Hematopoietic multipotent progenitor cell treated with erythropoietin and hydrocortisone succinate and interleukin-3 and kit ligand, for 6 days (in vitro differentiated cells): ENCODE measurements at regions not wholly inside any gene's neighbourhood (a gene's known extent, or its start where the extent isn't known, plus 50 kb on each side); places are given as distances from the start of the nearest gene placed in this dataset.

Experiments
- DNase-seq: peaks from one replicate; pipeline ENCODE4 v3.0.0-alpha.2; 2015

DNA sequence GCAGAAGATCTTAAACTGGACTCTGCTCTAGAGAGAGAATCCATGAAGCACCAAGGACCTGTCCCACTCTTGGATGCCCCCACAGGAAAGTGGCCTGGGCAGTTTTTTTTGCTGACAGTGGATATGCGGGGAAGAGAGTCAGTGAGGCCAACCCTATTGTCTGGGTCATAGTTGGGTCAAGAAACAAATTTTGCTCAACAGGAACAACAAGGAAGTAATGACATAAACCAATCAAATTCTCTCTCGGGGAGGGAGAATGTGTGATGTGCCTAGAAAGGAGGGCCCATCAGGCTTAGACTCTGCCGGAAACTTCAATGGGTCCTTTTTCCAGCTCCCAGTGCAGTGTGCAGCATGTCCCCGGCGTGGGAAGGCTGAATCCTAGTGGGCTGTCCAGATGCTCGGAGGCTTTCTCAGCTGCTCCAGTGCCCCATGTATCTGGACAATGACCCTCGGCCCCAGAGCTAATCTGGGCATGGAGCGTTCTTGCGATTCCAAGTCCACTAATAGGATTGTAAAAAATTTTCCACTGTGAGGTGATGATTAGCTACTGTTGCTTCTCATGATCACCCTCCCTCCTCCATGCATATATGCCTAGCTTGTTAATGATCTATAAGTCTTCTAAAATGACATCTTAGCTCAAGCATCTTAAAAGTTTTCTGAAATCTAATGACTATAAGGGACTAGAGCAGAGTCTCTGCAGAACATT, 101.0 kb downstream of the SNX19 start:
- no peak for DNase-seq

DNA sequence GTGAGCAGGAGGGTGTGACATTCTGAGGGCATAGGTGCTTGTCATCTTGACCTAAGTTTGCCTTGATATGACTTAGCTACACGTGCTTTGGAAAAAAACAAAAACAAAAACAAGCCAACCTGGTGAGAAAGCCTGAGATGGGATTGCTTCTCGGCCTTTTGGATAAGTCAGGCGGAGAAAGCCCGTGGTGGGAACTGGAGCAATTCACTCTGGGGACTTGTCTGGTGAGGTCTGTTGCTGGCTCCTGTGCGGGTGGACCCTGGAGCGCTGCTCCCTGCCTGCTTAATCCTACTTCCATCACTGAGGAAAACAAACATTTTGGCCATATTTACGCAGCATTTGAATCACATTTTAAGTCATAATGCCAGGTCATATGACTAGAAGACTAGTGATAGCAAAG, 100.3 kb downstream of the SNX19 start:
- DNase-seq: no peak

GRCh38 chr11:130816546-130817329, 99.5 kb downstream of the SNX19 start:
- no peak for DNase-seq

- DNase-seq: no peak
Measured at GRCh38 chr11:130817330-130817944, 98.8 kb downstream of the SNX19 start.

DNA sequence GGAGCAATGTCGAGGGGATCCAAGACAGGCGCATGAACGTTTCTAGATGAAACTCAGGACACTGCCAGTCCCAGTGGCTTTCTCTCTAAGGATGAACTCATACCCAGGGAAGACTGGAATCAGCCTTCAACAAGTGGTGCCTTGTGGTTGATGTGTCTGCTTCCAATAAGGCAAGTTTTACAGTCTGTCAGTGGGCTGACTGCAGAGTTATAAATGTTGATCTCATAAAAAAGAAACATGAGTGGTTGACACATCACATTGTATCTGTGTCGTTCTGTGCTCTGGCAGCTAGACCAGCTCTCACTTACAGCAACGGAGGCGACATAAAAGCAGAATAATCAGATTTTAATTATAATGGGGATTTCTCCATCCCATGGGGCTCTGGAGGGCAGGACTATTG, 96.7 kb downstream of the SNX19 start:
- DNase-seq: no peak
